ENCODE measurements at regions not wholly inside any gene's neighbourhood (a gene's known extent, or its start where the extent isn't known, plus 50 kb on each side); places are given as distances from the start of the nearest gene placed in this dataset.

GRCh38 chr2:129388870-129389269 lies 590.6 kb upstream of the RAB6C start:
- no peaks in the 10 kb centered on the region for H3K9me3 ChIP-seq (ENCODE audit: insufficient read depth, low read length)
- H2AFZ ChIP-seq (ENCODE audit: low read depth, low read length, severe bottlenecking), result no peak overlapping the region
- H3K4me2 ChIP-seq (ENCODE audit: low read depth, low read length, poor library complexity, severe bottlenecking), result no peak overlapping the region
- H3K9ac ChIP-seq (ENCODE audit: low read length), result no peak overlapping the region
- H3K27me3 ChIP-seq (ENCODE audit: low read length), result no peaks in the 10 kb centered on the region; the same call in 1 of the 2 replicates
- H3K4me3 ChIP-seq (ENCODE audit: insufficient read depth, low read length, poor library complexity, severe bottlenecking), result no peak overlapping the region
- TF ChIP-seq EZH2phosphoT487 (conservative IDR thresholded peaks at IDR 0.05; ENCODE audit: low read length) (no peak), CTCF (IDR thresholded peaks at IDR 0.05; ENCODE audit: insufficient read depth, low read length, poor library complexity, severe bottlenecking) (no peak)
- H3K36me3 ChIP-seq (ENCODE audit: low read length), result no peaks in the 10 kb centered on the region
- H3F3A ChIP-seq (ENCODE audit: insufficient read depth), result no peaks in the 10 kb centered on the region
- no peaks in the 10 kb centered on the region for H3K79me2 ChIP-seq (ENCODE audit: insufficient read depth, low read length)
- no peak overlapping the region for H3K27ac ChIP-seq (ENCODE audit: low read depth, low read length)
- H4K20me1 ChIP-seq (ENCODE audit: low read depth, low read length), result no peaks in the 10 kb centered on the region
- H3K9me2 ChIP-seq (replicated peaks; ENCODE audit: insufficient read depth, low read length), result no peaks in the 10 kb centered on the region

GRCh38 chr2:129393816-129394215 lies 585.6 kb upstream of the RAB6C start:
- no peak for TF ChIP-seq EZH2phosphoT487 (conservative IDR thresholded peaks at IDR 0.05; ENCODE audit: low read length)
- TF ChIP-seq CTCF (IDR thresholded peaks at IDR 0.05; ENCODE audit: insufficient read depth, low read length, poor library complexity, severe bottlenecking), result no peak
- Histone ChIP-seq H4K20me1 (ENCODE audit: low read depth, low read length) (no peaks in the 10 kb centered on the region), H3K27me3 (ENCODE audit: low read length) (no peaks in the 10 kb centered on the region), H3K9me3 (ENCODE audit: insufficient read depth, low read length) (no peaks in the 10 kb centered on the region), H3K27ac (ENCODE audit: low read depth, low read length) (no peak overlapping the region), H2AFZ (ENCODE audit: low read depth, low read length, severe bottlenecking) (no peak overlapping the region), H3K9me2 (replicated peaks; ENCODE audit: insufficient read depth, low read length) (no peaks in the 10 kb centered on the region), H3K36me3 (ENCODE audit: low read length) (no peaks in the 10 kb centered on the region), H3K4me3 (ENCODE audit: insufficient read depth, low read length, poor library complexity, severe bottlenecking) (no peak overlapping the region), H3K4me2 (ENCODE audit: low read depth, low read length, poor library complexity, severe bottlenecking) (no peak overlapping the region), H3K79me2 (ENCODE audit: insufficient read depth, low read length) (no peaks in the 10 kb centered on the region), H3F3A (ENCODE audit: insufficient read depth) (no peaks in the 10 kb centered on the region), H3K9ac (ENCODE audit: low read length) (no peak overlapping the region)

- H3K79me2 ChIP-seq (ENCODE audit: insufficient read depth, low read length), result no peaks in the 10 kb centered on the region
- no peaks in the 10 kb centered on the region for H3K27me3 ChIP-seq (ENCODE audit: low read length)
- no peak overlapping the region for H2AFZ ChIP-seq (ENCODE audit: low read depth, low read length, severe bottlenecking)
- TF ChIP-seq EZH2phosphoT487 (conservative IDR thresholded peaks at IDR 0.05; ENCODE audit: low read length) (no peak), CTCF (IDR thresholded peaks at IDR 0.05; ENCODE audit: insufficient read depth, low read length, poor library complexity, severe bottlenecking) (peak; percentile 67)
- H3K36me3 ChIP-seq (ENCODE audit: low read length), result no peaks in the 10 kb centered on the region
- no peaks in the 10 kb centered on the region for H3K9me3 ChIP-seq (ENCODE audit: insufficient read depth, low read length)
- no peak overlapping the region for H3K4me3 ChIP-seq (ENCODE audit: insufficient read depth, low read length, poor library complexity, severe bottlenecking)
- no peak overlapping the region for H3K27ac ChIP-seq (ENCODE audit: low read depth, low read length)
- no peaks in the 10 kb centered on the region for H4K20me1 ChIP-seq (ENCODE audit: low read depth, low read length)
- H3F3A ChIP-seq (ENCODE audit: insufficient read depth), result no peaks in the 10 kb centered on the region
- H3K9me2 ChIP-seq (replicated peaks; ENCODE audit: insufficient read depth, low read length), result no peaks in the 10 kb centered on the region
- H3K9ac ChIP-seq (ENCODE audit: low read length), result no peak overlapping the region
- H3K4me2 ChIP-seq (ENCODE audit: low read depth, low read length, poor library complexity, severe bottlenecking), result no peak overlapping the region
These were observed 582.4 kb upstream of the RAB6C start for GRCh38 chr2:129396980-129397599.
